IMR-90 (cell line): ENCODE measurements at regions not wholly inside any gene's neighbourhood (a gene's known extent, or its start where the extent isn't known, plus 50 kb on each side); places are given as distances from the start of the nearest gene placed in this dataset.

Source experiments
- ATAC-seq: fragments of 200-7000 bp; cut with Tn5 transposase; 2 replicates; pipeline ENCODE4 v1.9.1; 2020; ENCODE audit warnings: low read depth, mild to moderate bottlenecking, moderate library complexity
- BruUV-seq: library from RNA; stranded (reverse); fragments of 400-500 nt; replicated peaks from 2 replicates; lab custom pipeline; 2021; lab: Mats Ljungman, UMichigan
- CTCF ChIA-PET: fragments of 300-600 bp; formaldehyde crosslinking; extraction: SDS; loops from one replicate; lab custom pipeline; 2021; ENCODE audit warnings: antibody characterized with exemption; lab: Yijun Ruan, JAX
- POLR2A ChIA-PET: fragments of 300-600 bp; sonication (Branson Sonifier 250); formaldehyde crosslinking; loops from one replicate; lab custom pipeline; 2022; ENCODE audit warnings: antibody characterized with exemption; ENCODE audit not compliant: unreplicated experiment; lab: Charles Lee
- DNase-seq: peaks from one replicate; pipeline ENCODE4 v3.0.0; 2013
- H2AFZ ChIP-seq: replicated peaks from 2 replicates; pipeline ENCODE3; 2013; ENCODE audit warnings: low read length, mild to moderate bottlenecking; ENCODE audit not compliant: poor library complexity
- H2AK5ac ChIP-seq: 2 replicates; pipeline ENCODE4 v1.6.1; 2013; ENCODE audit warnings: low read depth, low read length, inconsistent platforms
- H2AK9ac ChIP-seq: replicated peaks from 2 replicates; pipeline ENCODE3; 2013; ENCODE audit warnings: mild to moderate bottlenecking, low read depth, low read length, moderate library complexity; ENCODE audit not compliant: poor library complexity
- H2BK120ac ChIP-seq: 2 replicates; pipeline ENCODE4 v1.6.1; 2013; ENCODE audit warnings: low read depth, low read length, inconsistent platforms
- H2BK15ac ChIP-seq: 3 replicates; pipeline ENCODE4 v1.6.1; 2013; ENCODE audit warnings: low read depth, low read length, inconsistent platforms
- H2BK20ac ChIP-seq: 2 replicates; pipeline ENCODE4 v1.6.1; 2013; ENCODE audit warnings: low read depth, mild to moderate bottlenecking, inconsistent platforms, low read length, moderate library complexity
- H2BK5ac ChIP-seq: 2 replicates; pipeline ENCODE4 v1.6.1; 2013; ENCODE audit warnings: mild to moderate bottlenecking, low read depth, low read length, inconsistent platforms; ENCODE audit not compliant: poor library complexity, severe bottlenecking
- H3K14ac ChIP-seq: replicated peaks from 2 replicates; pipeline ENCODE4 v1.6.1; 2013; ENCODE audit warnings: low read depth, low read length, inconsistent platforms
- H3K18ac ChIP-seq: 2 replicates; pipeline ENCODE4 v1.6.1; 2013; ENCODE audit warnings: low read depth, low read length, control low read depth
- H3K23ac ChIP-seq: 2 replicates; pipeline ENCODE4 v1.6.1; 2013; ENCODE audit warnings: low read depth, low read length, inconsistent platforms
- H3K27ac ChIP-seq: 2 replicates; pipeline ENCODE4 v1.5.1; 2013; ENCODE audit warnings: mild to moderate bottlenecking, control low read depth, low read length; ENCODE audit not compliant: insufficient read depth
- H3K27me3 ChIP-seq: 2 replicates; pipeline ENCODE4 v1.6.1; 2013; ENCODE audit warnings: low read length; ENCODE audit not compliant: control insufficient read depth, insufficient read depth
- H3K36me3 ChIP-seq: 2 replicates; pipeline ENCODE4 v1.6.1; 2013; ENCODE audit warnings: low read length, mixed read lengths; ENCODE audit not compliant: control insufficient read depth, insufficient read depth
- H3K4ac ChIP-seq: 2 replicates; pipeline ENCODE4 v1.6.1; 2013; ENCODE audit warnings: low read depth, low read length, inconsistent platforms
- H3K4me1 ChIP-seq: 2 replicates; pipeline ENCODE4 v1.6.1; 2013; ENCODE audit warnings: low read length, mixed read lengths; ENCODE audit not compliant: control insufficient read depth, insufficient read depth
- H3K4me2 ChIP-seq: 2 replicates; pipeline ENCODE4 v1.6.1; 2013; ENCODE audit warnings: low read depth, mild to moderate bottlenecking, control low read depth, low read length, moderate library complexity
- H3K4me3 ChIP-seq: 2 replicates; pipeline ENCODE4 v1.5.1; 2013; ENCODE audit warnings: low read depth, mild to moderate bottlenecking, control low read depth, low read length, moderate library complexity; ENCODE audit not compliant: insufficient read depth
- H3K56ac ChIP-seq: 2 replicates; pipeline ENCODE4 v1.6.1; 2013; ENCODE audit warnings: low read length, inconsistent platforms; ENCODE audit not compliant: insufficient read depth; ENCODE audit errors: extremely low read depth
- H3K79me1 ChIP-seq, 2 experiments: 2 replicates each; pipeline ENCODE4 v1.6.1; 2013; ENCODE audit warnings: low read length in 2 of 2, inconsistent platforms in 1 of 2, low read depth in 1 of 2
- H3K9ac ChIP-seq: 2 replicates; pipeline ENCODE4 v1.6.1; 2013; ENCODE audit warnings: low read depth, low read length, control low read depth
- H3K9me1 ChIP-seq: 2 replicates; pipeline ENCODE4 v1.6.1; 2013; ENCODE audit warnings: low read length, inconsistent platforms; ENCODE audit not compliant: insufficient read depth
- H3K9me3 ChIP-seq: 2 replicates; pipeline ENCODE4 v1.6.1; 2013; ENCODE audit warnings: low read length; ENCODE audit not compliant: control insufficient read depth, insufficient read depth
- H4K20me1 ChIP-seq: 2 replicates; pipeline ENCODE4 v1.6.1; 2013; ENCODE audit warnings: low read length, inconsistent platforms; ENCODE audit not compliant: insufficient read depth
- H4K5ac ChIP-seq: 2 replicates; pipeline ENCODE4 v1.6.1; 2013; ENCODE audit warnings: mild to moderate bottlenecking, low read depth, low read length, control low read depth
- H4K8ac ChIP-seq, 2 experiments: 2 replicates each; pipeline ENCODE4 v1.6.1; 2013; ENCODE audit warnings: low read depth in 2 of 2, low read length in 2 of 2, control low read depth in 1 of 2, inconsistent platforms in 1 of 2
- H4K91ac ChIP-seq: 2 replicates; pipeline ENCODE4 v1.6.1; 2013; ENCODE audit warnings: low read depth, low read length, inconsistent platforms; ENCODE audit not compliant: insufficient read depth
- BHLHE40 ChIP-seq: fragments of 150-350 bp; IDR thresholded peaks from 2 replicates; pipeline ENCODE4 v1.6.1; 2016; ENCODE audit warnings: mild to moderate bottlenecking, low read depth, low read length
- CEBPB ChIP-seq: IDR thresholded peaks from 2 replicates; pipeline ENCODE4 v1.6.1; 2012; ENCODE audit warnings: low read depth, low read length, improper control_type of control experiment
- ELK1 ChIP-seq: fragments of 150-350 bp; IDR thresholded peaks from 2 replicates; pipeline ENCODE4 v1.6.1; 2016; ENCODE audit warnings: low read depth, mild to moderate bottlenecking, low read length, moderate library complexity, borderline replicate concordance
- MXI1 ChIP-seq: IDR thresholded peaks from 2 replicates; pipeline ENCODE4 v1.6.1; 2012; ENCODE audit warnings: low read depth, mild to moderate bottlenecking, low read length, moderate library complexity, borderline replicate concordance
- POLR2A ChIP-seq: IDR thresholded peaks from 2 replicates; pipeline ENCODE4 v1.6.1; 2012; ENCODE audit warnings: mild to moderate bottlenecking, low read depth, low read length
- RAD21 ChIP-seq: IDR thresholded peaks from 2 replicates; pipeline ENCODE4 v1.6.1; 2012; ENCODE audit warnings: low read length, improper control_type of control experiment
- SMC3 ChIP-seq: fragments of 150-350 bp; IDR thresholded peaks from 2 replicates; pipeline ENCODE4 v1.6.1; 2016; ENCODE audit warnings: low read depth, mild to moderate bottlenecking, antibody characterized with exemption, low read length, moderate library complexity
- WGBS, 2 experiments: methylation state at CpG; one replicate each; pipeline versions ENCODE4 v1.1.5 to v1.1.7; 2013; ENCODE audit warnings: missing lambda C conversion rate in 2 of 2; ENCODE audit not compliant: insufficient read length in 1 of 2; ENCODE audit errors: extremely low coverage in 2 of 2; 5-methylcytosine and 5-hydroxymethylcytosine counted together
- dilution Hi-C: fragments of 300-500 bp; cut with HindIII; formaldehyde crosslinking; loops from one replicate; pipeline ENCODE4 v1.14.3; 2018; ENCODE audit warnings: low sequenced_read_pairs; ENCODE audit not compliant: unreplicated experiment
- in situ Hi-C: fragments of 300-500 bp; cut with MboI; formaldehyde crosslinking; loops from 3 replicates; pipeline ENCODE4 v1.14.3; 2019; ENCODE audit warnings: low sequenced_read_pairs, inconsistent platforms, mixed read lengths
- intact Hi-C: fragments of 100-400 bp; cut with micrococcal nuclease; formaldehyde crosslinking; loops from 2 replicates; pipeline ENCODE4 v1.10.0; 2022

GRCh38 chr2:7916670-7917069 lies 765.2 kb upstream of the ID2 start:
- Histone ChIP-seq H3K23ac (no peak overlapping the region), H4K8ac (no peak overlapping the region), H2BK20ac (no peak overlapping the region), H3K4ac (no peak overlapping the region), H3K9ac (no peak overlapping the region), H2AK5ac (no peak overlapping the region), H3K9me3 (no peaks in the 10 kb centered on the region), H3K4me2 (no peak overlapping the region), H3K4me3 (no peak overlapping the region), H3K27ac (no peak overlapping the region), H4K91ac (no peak overlapping the region), H2BK15ac (no peak overlapping the region), H3K18ac (no peak overlapping the region), H3K4me1 (no peaks in the 10 kb centered on the region), H3K14ac (no peak overlapping the region), H3K27me3 (no peaks in the 10 kb centered on the region), H2BK120ac (no peak overlapping the region), H3K56ac (no peak overlapping the region), H4K20me1 (no peaks in the 10 kb centered on the region), H2BK5ac (no peak overlapping the region), H2AFZ (no peak overlapping the region), H3K36me3 (no peaks in the 10 kb centered on the region), H2AK9ac (no peak overlapping the region), H3K9me1 (no peaks in the 10 kb centered on the region), H4K5ac (no peak overlapping the region), H3K79me1 (no peaks in the 10 kb centered on the region)
- ATAC-seq (no peak), DNase-seq (no peak)
- dilution Hi-C loops = no loop called here
- in situ Hi-C loops = no loop called here
- intact Hi-C loops = no loop called here
- 63% methylated on average over 1 of the region's 2 CpGs; no CpG with 5 or more reads in 1 of the 2 experiments for WGBS, 2 experiments
- no TSS peak for BruUV-seq
- POLR2A ChIA-PET = no interaction called here
- TF ChIP-seq POLR2A (no peak), MXI1 (no peak), CEBPB (no peak), SMC3 (no peak), BHLHE40 (no peak), RAD21 (no peak), ELK1 (no peak)
- CTCF ChIA-PET = no interaction called here
